Motor neuron (in vitro differentiated cells): ENCODE measurements at regions not wholly inside any gene's neighbourhood (a gene's known extent, or its start where the extent isn't known, plus 50 kb on each side); places are given as distances from the start of the nearest gene placed in this dataset.

Experiments used
- ATAC-seq, 8 experiments: fragments of 200-7000 bp; cut with Tn5 transposase; replicated peaks in 6 of 8; 2 replicates each; pipeline ENCODE4 v1.8.0; 2021; ENCODE audit warnings: mild to moderate bottlenecking in 8 of 8, moderate library complexity in 8 of 8
- H3K27ac ChIP-seq, 2 donors: fragments of 250-450 bp; sonication (Bioruptor Pico); 2 replicates each; pipeline ENCODE4 v1.9.0; 2021; ENCODE audit warnings: antibody characterized with exemption in 2 of 2, mild to moderate bottlenecking in 2 of 2, moderate library complexity in 1 of 2
- H3K4me1 ChIP-seq, 2 donors: fragments of 250-450 bp; sonication (Bioruptor Pico); replicated peaks in 1 of 2; 2 replicates each; pipeline ENCODE4 v1.6.1; 2021; ENCODE audit warnings: antibody characterized with exemption in 2 of 2, mild to moderate bottlenecking in 2 of 2, moderate library complexity in 1 of 2
- H3K4me3 ChIP-seq, 5 donors: fragments of 250-450 bp; sonication (Bioruptor Pico); 2 replicates each; pipeline ENCODE4 v1.9.0; 2021; ENCODE audit warnings: antibody characterized with exemption in 5 of 5, mild to moderate bottlenecking in 5 of 5, moderate library complexity in 4 of 5
- WGBS, 10 experiments: fragments of 450-650 bp; shearing (Covaris generic); methylation state at CpG; one replicate each; pipeline ENCODE4 v1.0.0; 2022; 5-methylcytosine and 5-hydroxymethylcytosine counted together
- in situ Hi-C, 9 experiments: fragments of 400-800 bp; cut with MboI; loops; one replicate each; pipeline ENCODE4 v1.15.0; 2021; ENCODE audit warnings: low sequenced_read_pairs in 9 of 9, low pct_unique_long_range_greater_than_20kb in 2 of 9; ENCODE audit not compliant: unreplicated experiment in 9 of 9

GRCh38 chr10:25076506-25077177, 60.2 kb downstream of the THNSL1 start:
- in situ Hi-C loops = loop anchor here in 2 of 9 experiments (25.0 kb wide), 1 partner anchor 439 kb away; no protein-coding TSS in a partner anchor
- ATAC-seq = no peak
- Histone ChIP-seq H3K4me1 (no peaks in the 10 kb centered on the region), H3K27ac (no peak overlapping the region), H3K4me3 (no peak overlapping the region)
- WGBS, 10 experiments = 36 to 96% (median 81%) methylated on average over 2 to 9 of the region's 9 CpGs

GRCh38 chr10:25078658-25079431, 62.4 kb downstream of the THNSL1 start:
- ATAC-seq = no peak
- WGBS, 10 experiments = 55 to 100% (median 91%) methylated on average over 1 to 6 of the region's 7 CpGs
- Histone ChIP-seq H3K27ac (no peak overlapping the region), H3K4me1 (no peaks in the 10 kb centered on the region), H3K4me3 (no peak overlapping the region)
- in situ Hi-C loops = loop anchor here in 2 of 9 experiments (25.0 kb wide), 1 partner anchor 442 kb away; no protein-coding TSS in a partner anchor

GRCh38 chr10:25080880-25081581, 64.6 kb downstream of the THNSL1 start:
- peak; percentile 96 to 99 (median 98) for ATAC-seq
- WGBS, 10 experiments = 0 to 43% (median 18%) methylated on average over 1 to 9 of the region's 9 CpGs; no CpG with 5 or more reads in 2 of the 10 experiments
- Histone ChIP-seq H3K4me1 (no peaks in the 10 kb centered on the region), H3K27ac (no peak overlapping the region), H3K4me3 (no peak overlapping the region)
- in situ Hi-C loops = loop anchor here in 2 of 9 experiments (25.0 kb wide), 1 partner anchor 444 kb away; no protein-coding TSS in a partner anchor

GRCh38 chr10:25082276-25083204, 66.1 kb downstream of the THNSL1 start:
- Histone ChIP-seq H3K4me1 (no peaks in the 10 kb centered on the region), H3K4me3 (no peak overlapping the region), H3K27ac (no peak overlapping the region)
- WGBS, 10 experiments = 56 to 100% (median 78%) methylated on average over 1 to 8 of the region's 8 CpGs; no CpG with 5 or more reads in 1 of the 10 experiments
- in situ Hi-C loops = loop anchor here in 2 of 9 experiments (25.0 kb wide), 1 partner anchor 445 kb away; no protein-coding TSS in a partner anchor
- ATAC-seq = peak in 2 of 8 experiments; percentile 14 to 19

GRCh38 chr10:25083546-25084111, 67.2 kb downstream of the THNSL1 start:
- H3K4me1 ChIP-seq = no peaks in the 10 kb centered on the region
- H3K27ac ChIP-seq = no peak overlapping the region
- H3K4me3 ChIP-seq = no peak overlapping the region
- 80 to 100% (median 94%) methylated on average over 1 to 10 of the region's 11 CpGs; no CpG with 5 or more reads in 1 of the 10 experiments for WGBS, 10 experiments
- ATAC-seq = peak in 1 of 8 experiments; percentile 18
- in situ Hi-C loops = loop anchor here in 2 of 9 experiments (25.0 kb wide), 1 partner anchor 446 kb away; no protein-coding TSS in a partner anchor

- no peak for ATAC-seq
- in situ Hi-C loops = loop anchor here in 2 of 9 experiments (25.0 kb wide), 1 partner anchor 447 kb away; no protein-coding TSS in a partner anchor
These were observed 68.0 kb downstream of the THNSL1 start for GRCh38 chr10:25084447-25084846.

GRCh38 chr10:25094590-25094989, 78.2 kb downstream of the THNSL1 start:
- Histone ChIP-seq H3K27ac (no peak overlapping the region), H3K4me3 (no peak overlapping the region), H3K4me1 (no peaks in the 10 kb centered on the region)
- in situ Hi-C loops = loop anchor here in 2 of 9 experiments (25.0 kb wide), 1 partner anchor 457 kb away; no protein-coding TSS in a partner anchor
- ATAC-seq = no peak

More at GRCh38 chr10:25084447-25084846, 68.0 kb downstream of the THNSL1 start:
- Histone ChIP-seq H3K4me1 (no peaks in the 10 kb centered on the region), H3K4me3 (no peak overlapping the region), H3K27ac (no peak overlapping the region)
- WGBS, 10 experiments = 55 to 100% (median 83%) methylated on average over 1 to 3 of the region's 3 CpGs; no CpG with 5 or more reads in 1 of the 10 experiments

GRCh38 chr10:25097669-25098411, 77.0 kb upstream of the GPR158 start:
- in situ Hi-C loops = loop anchor here in 2 of 9 experiments (25.0 kb wide), 1 partner anchor 461 kb away; no protein-coding TSS in a partner anchor
- no peak overlapping the region for H3K27ac ChIP-seq
- H3K4me1 ChIP-seq = peaks cover 0 to 20% of the 10 kb centered on the region in 2 donors
- no peak overlapping the region for H3K4me3 ChIP-seq
- 68 to 100% (median 92%) methylated on average over 2 to 7 of the region's 7 CpGs for WGBS, 10 experiments
- ATAC-seq = no peak

- ATAC-seq = no peak
- 25 to 100% (median 79%) methylated on average over 1 to 3 of the region's 3 CpGs for WGBS, 10 experiments
- Histone ChIP-seq H3K4me3 (no peak overlapping the region), H3K27ac (no peak overlapping the region), H3K4me1 (peaks cover 0 to 21% of the 10 kb centered on the region in 2 donors)
- in situ Hi-C loops = loop anchor here in 4 of 9 experiments (25.0 kb wide), 2 partner anchors 137 to 587 kb away; no protein-coding TSS in a partner anchor
These were observed 74.7 kb upstream of the GPR158 start for GRCh38 chr10:25100141-25100540.

- ATAC-seq = peak in 3 of 8 experiments; percentile 56 to 65 (median 64)
- H3K27ac ChIP-seq = no peak overlapping the region
- no peak overlapping the region for H3K4me3 ChIP-seq
- peaks cover 0 to 21% of the 10 kb centered on the region in 2 donors for H3K4me1 ChIP-seq
- in situ Hi-C loops = loop anchor here in 4 of 9 experiments (25.0 kb wide), 2 partner anchors 136 to 586 kb away; no protein-coding TSS in a partner anchor
- 29 to 89% (median 82%) methylated on average over 1 of the region's 1 CpG; no CpG with 5 or more reads in 6 of the 10 experiments for WGBS, 10 experiments
These were observed 73.2 kb upstream of the GPR158 start for GRCh38 chr10:25101461-25102146.
